ENCODE measurements at regions not wholly inside any gene's neighbourhood (a gene's known extent, or its start where the extent isn't known, plus 50 kb on each side); places are given as distances from the start of the nearest gene placed in this dataset.

- TF ChIP-seq CTCF (IDR thresholded peaks at IDR 0.05) = no peak
- Histone ChIP-seq H3K27me3 (peaks cover 3% of the 10 kb centered on the region), H3K27ac (no peak overlapping the region), H3K9me3 (no peaks in the 10 kb centered on the region), H3K4me1 (no peaks in the 10 kb centered on the region), H3K36me3 (no peaks in the 10 kb centered on the region), H3K4me3 (no peak overlapping the region)
- no peak for ATAC-seq
- no peak for DNase-seq
- intact Hi-C loops (cut with DNase I) = no loop called here
Measured at GRCh38 chr3:187840856-187841255, 95.6 kb upstream of the BCL6 start.

GRCh38 chr3:187841560-187841959, 96.3 kb upstream of the BCL6 start:
- intact Hi-C loops (cut with DNase I) = no loop called here
- no peak for TF ChIP-seq CTCF (IDR thresholded peaks at IDR 0.05)

GRCh38 chr3:187843654-187844053, 98.4 kb upstream of the BCL6 start:
- no peak for ATAC-seq
- no peaks in the 10 kb centered on the region for H3K36me3 ChIP-seq
- no peaks in the 10 kb centered on the region for H3K4me1 ChIP-seq
- H3K9me3 ChIP-seq = no peaks in the 10 kb centered on the region
- intact Hi-C loops (cut with DNase I) = no loop called here
- no peak for TF ChIP-seq CTCF (IDR thresholded peaks at IDR 0.05)
- DNase-seq = no peak
- no peak overlapping the region for H3K4me3 ChIP-seq
- H3K27me3 ChIP-seq = peaks cover 3% of the 10 kb centered on the region
- no peak overlapping the region for H3K27ac ChIP-seq

More at GRCh38 chr3:187841560-187841959, 96.3 kb upstream of the BCL6 start:
- Histone ChIP-seq H3K4me1 (no peaks in the 10 kb centered on the region), H3K9me3 (no peaks in the 10 kb centered on the region), H3K36me3 (no peaks in the 10 kb centered on the region), H3K27ac (no peak overlapping the region), H3K27me3 (peaks cover 3% of the 10 kb centered on the region), H3K4me3 (no peak overlapping the region)
- DNase-seq = no peak
- ATAC-seq = no peak

DNA sequence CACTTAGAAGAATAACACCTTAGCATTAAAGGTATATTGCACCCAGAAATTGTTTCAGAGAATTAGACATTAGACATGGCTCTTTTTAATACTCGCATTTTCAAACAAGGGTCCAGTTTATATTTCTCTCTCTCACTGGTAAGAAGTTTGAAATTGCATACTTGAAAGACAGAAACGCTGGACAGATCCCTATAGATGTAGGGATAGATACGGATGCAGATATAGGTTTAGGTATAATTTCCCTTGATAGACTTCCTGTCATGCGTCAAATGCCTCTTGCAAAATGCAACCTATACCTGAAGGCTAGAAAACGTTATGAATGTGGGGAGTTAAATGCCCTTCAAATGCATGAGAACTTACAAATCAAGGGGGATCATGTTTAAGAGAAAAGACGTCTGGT, 99.4 kb upstream of the BCL6 start:
- TF ChIP-seq CTCF (IDR thresholded peaks at IDR 0.05) = no peak
- ATAC-seq (no peak), DNase-seq (no peak)
- Histone ChIP-seq H3K27me3 (peaks cover 3% of the 10 kb centered on the region), H3K36me3 (no peaks in the 10 kb centered on the region), H3K9me3 (no peaks in the 10 kb centered on the region), H3K4me1 (no peaks in the 10 kb centered on the region), H3K27ac (no peak overlapping the region), H3K4me3 (no peak overlapping the region)
- intact Hi-C loops (cut with DNase I) = no loop called here

- Histone ChIP-seq H3K9me3 (no peaks in the 10 kb centered on the region), H3K27me3 (peaks cover 3% of the 10 kb centered on the region), H3K4me1 (no peaks in the 10 kb centered on the region), H3K4me3 (no peak overlapping the region), H3K27ac (no peak overlapping the region), H3K36me3 (no peaks in the 10 kb centered on the region)
- no peak for TF ChIP-seq CTCF (IDR thresholded peaks at IDR 0.05)
- intact Hi-C loops (cut with DNase I) = no loop called here
- DNase-seq = no peak
- ATAC-seq = no peak
Measured at GRCh38 chr3:187845826-187846225, 100.6 kb upstream of the BCL6 start.

- Histone ChIP-seq H3K27ac (no peak overlapping the region), H3K4me3 (no peak overlapping the region), H3K9me3 (no peaks in the 10 kb centered on the region), H3K36me3 (no peaks in the 10 kb centered on the region), H3K27me3 (peaks cover 3% of the 10 kb centered on the region), H3K4me1 (no peaks in the 10 kb centered on the region)
- no peak for DNase-seq
- intact Hi-C loops (cut with DNase I) = no loop called here
- ATAC-seq = no peak
- no peak for TF ChIP-seq CTCF (IDR thresholded peaks at IDR 0.05)
Measured at GRCh38 chr3:187848401-187848800, 103.1 kb upstream of the BCL6 start.

All from upper lobe of right lung (tissue), 1 donor.